GM12865 (cell line): ENCODE measurements at regions not wholly inside any gene's neighbourhood (a gene's known extent, or its start where the extent isn't known, plus 50 kb on each side); places are given as distances from the start of the nearest gene placed in this dataset.

ENCODE experiments used
- DNase-seq: peaks from one replicate; pipeline ENCODE4 v3.0.0; 2010; ENCODE audit warnings: low read depth
- H3K4me3 ChIP-seq: 2 replicates; pipeline ENCODE4 v1.5.1; 2011; ENCODE audit warnings: mild to moderate bottlenecking, low read depth, low read length, control low read depth
- CTCF ChIP-seq: IDR thresholded peaks from 2 replicates; pipeline ENCODE4 v1.5.1; 2011; ENCODE audit warnings: low read length, control low read depth, low read depth, inconsistent platforms; ENCODE audit not compliant: insufficient read depth; ENCODE audit errors: missing control alignments

DNA sequence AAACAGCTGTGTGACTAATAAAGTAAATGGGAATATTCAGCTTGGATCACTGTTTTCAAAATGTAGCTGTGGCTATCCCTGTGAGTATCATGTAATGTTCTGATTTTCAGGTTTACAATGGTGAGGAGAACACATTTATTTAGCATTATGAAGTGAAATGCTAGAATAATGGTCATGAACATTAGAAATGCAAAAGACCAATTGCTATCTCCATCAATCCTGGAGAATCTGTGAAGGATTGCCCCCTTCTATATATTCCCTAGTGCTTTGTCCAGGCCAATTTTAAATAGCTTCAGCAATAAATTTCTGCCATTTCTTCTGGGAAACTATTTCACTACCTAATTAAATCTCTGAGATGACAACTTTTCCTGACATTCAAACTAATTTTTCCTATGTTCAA is 1399.1 kb downstream of the PCDH19 start:
- no peak overlapping the region for H3K4me3 ChIP-seq
- DNase-seq: no peak
- no peak for TF ChIP-seq CTCF

GRCh38 chrX:99001286-99001685 is 1408.8 kb downstream of the PCDH19 start:
- TF ChIP-seq CTCF: no peak
- DNase-seq: no peak
- H3K4me3 ChIP-seq: no peak overlapping the region

DNA sequence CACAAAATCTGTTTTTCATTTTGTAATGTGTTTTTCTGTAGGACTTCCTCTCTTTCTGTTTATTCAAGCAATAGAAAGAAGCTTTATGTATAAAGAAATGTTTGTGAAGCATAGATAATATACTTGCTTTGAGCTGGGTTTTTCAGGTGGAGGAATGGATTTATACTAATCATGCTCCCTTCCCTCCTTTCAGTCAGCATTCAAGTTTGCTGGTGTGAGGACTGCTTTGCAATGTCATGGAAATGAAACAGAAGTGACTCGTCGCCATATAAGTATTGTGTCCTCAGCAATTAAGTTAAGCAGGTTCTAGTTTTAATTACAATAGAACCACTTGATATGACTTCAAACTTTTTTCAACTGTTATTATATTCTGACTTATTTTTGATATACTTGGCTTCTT is 1447.1 kb downstream of the PCDH19 start:
- no peak overlapping the region for H3K4me3 ChIP-seq
- no peak for DNase-seq
- no peak for TF ChIP-seq CTCF

GRCh38 chrX:98956014-98956413 is 1454.1 kb downstream of the PCDH19 start:
- no peak for TF ChIP-seq CTCF
- H3K4me3 ChIP-seq: no peak overlapping the region
- DNase-seq: no peak

DNA sequence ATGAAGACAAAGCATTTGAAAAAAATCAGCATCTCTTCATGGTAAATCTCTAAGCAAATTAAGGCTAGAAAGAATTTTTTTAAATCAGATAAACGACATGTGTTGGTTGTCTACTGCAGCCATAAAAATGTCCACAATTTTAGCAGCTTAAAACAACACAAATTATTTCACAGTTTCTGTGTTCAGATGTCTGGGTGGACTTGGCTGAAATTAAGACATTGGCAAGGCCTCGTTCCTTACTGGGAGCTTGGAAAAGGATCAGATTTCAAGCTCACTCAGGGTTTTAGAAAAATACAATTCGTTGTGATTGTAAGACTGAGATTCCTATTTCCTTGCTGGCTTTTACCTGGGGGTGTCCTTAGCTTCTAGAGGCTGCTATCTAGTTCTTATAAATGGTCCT is 1470.6 kb downstream of the PCDH19 start:
- TF ChIP-seq CTCF: no peak
- H3K4me3 ChIP-seq: no peak overlapping the region
- no peak for DNase-seq

GRCh38 chrX:98931216-98931615 is 1478.9 kb downstream of the PCDH19 start:
- H3K4me3 ChIP-seq: no peak overlapping the region
- TF ChIP-seq CTCF: no peak
- DNase-seq: no peak

DNA sequence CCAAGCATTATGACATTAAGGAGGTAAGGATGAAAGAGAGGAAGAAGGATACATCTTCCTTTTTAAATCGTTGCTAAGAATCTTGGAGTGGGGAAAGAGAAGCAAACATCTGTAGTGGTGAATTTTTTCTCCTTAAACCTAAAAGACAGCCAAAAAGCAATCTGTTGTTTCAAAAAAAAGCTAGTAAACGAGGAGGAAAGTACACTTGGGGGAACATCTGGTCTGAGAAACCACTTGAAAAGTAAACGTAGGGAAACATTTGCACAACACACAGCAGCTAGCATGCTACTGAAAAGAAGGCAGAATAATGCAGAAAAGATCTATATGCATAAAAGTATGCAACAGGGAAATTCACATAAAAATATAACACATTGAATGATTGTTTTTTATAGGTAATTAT is 1485.6 kb downstream of the PCDH19 start:
- DNase-seq: no peak
- no peak for TF ChIP-seq CTCF
- no peak overlapping the region for H3K4me3 ChIP-seq
